HG02943 (cell line): ENCODE measurements at regions not wholly inside any gene's neighbourhood (a gene's known extent, or its start where the extent isn't known, plus 50 kb on each side); places are given as distances from the start of the nearest gene placed in this dataset.

Experiments used
- ATAC-seq: cut with Tn5 transposase; IDR thresholded peaks from one replicate; pipeline ENCODE4 v1.9.1; 2021; ENCODE audit warnings: mild to moderate bottlenecking, low read depth, moderate library complexity; ENCODE audit not compliant: unreplicated experiment

GRCh38 chr5:74212336-74212735 lies 428.2 kb downstream of the ENC1 start:
- ATAC-seq = no peak

- no peak for ATAC-seq
Measured at GRCh38 chr5:74209571-74209970, 431.0 kb downstream of the ENC1 start.

- ATAC-seq = no peak
Measured at GRCh38 chr5:74206579-74207550, 433.7 kb downstream of the ENC1 start.

- ATAC-seq = no peak
Measured at GRCh38 chr5:74205767-74206578, 434.6 kb downstream of the ENC1 start.

- ATAC-seq = peak; percentile 56
Measured at GRCh38 chr5:74201334-74202081, 439.0 kb downstream of the ENC1 start.

GRCh38 chr5:74200560-74200959 lies 440.0 kb downstream of the ENC1 start:
- ATAC-seq = no peak

GRCh38 chr5:74199436-74200210 lies 440.9 kb downstream of the ENC1 start:
- no peak for ATAC-seq

- ATAC-seq = no peak
Measured at GRCh38 chr5:74199005-74199404, 441.5 kb downstream of the ENC1 start.

GRCh38 chr5:74198156-74198555 lies 442.4 kb downstream of the ENC1 start:
- ATAC-seq = no peak

- peak; percentile 70 for ATAC-seq
Measured at GRCh38 chr5:74196233-74196632, 444.3 kb downstream of the ENC1 start.

GRCh38 chr5:74194196-74194595 lies 446.3 kb downstream of the ENC1 start:
- no peak for ATAC-seq

- ATAC-seq = no peak
Measured at GRCh38 chr5:74192606-74193299, 447.8 kb downstream of the ENC1 start.

GRCh38 chr5:74188351-74189105 lies 452.0 kb downstream of the ENC1 start:
- ATAC-seq = no peak

- no peak for ATAC-seq
Measured at GRCh38 chr5:74187757-74188156, 452.8 kb downstream of the ENC1 start.

- no peak for ATAC-seq
Measured at GRCh38 chr5:74186356-74187315, 453.9 kb downstream of the ENC1 start.

GRCh38 chr5:74185599-74185998 lies 454.9 kb downstream of the ENC1 start:
- no peak for ATAC-seq

GRCh38 chr5:74184649-74185048 lies 455.9 kb downstream of the ENC1 start:
- no peak for ATAC-seq

GRCh38 chr5:74183041-74183440 lies 457.5 kb downstream of the ENC1 start:
- no peak for ATAC-seq
